Psoas muscle (tissue), 7 donors: ENCODE measurements at regions not wholly inside any gene's neighbourhood (a gene's known extent, or its start where the extent isn't known, plus 50 kb on each side); places are given as distances from the start of the nearest gene placed in this dataset.
A peak's percentile ranks its signal among the peaks of the same experiment; 100 is the strongest.

Experiments
- ATAC-seq, 4 donors: fragments of 200-7000 bp; cut with Tn5 transposase; one replicate each; pipeline ENCODE4 v1.9.1; 2020; ENCODE audit warnings: moderate library complexity in 3 of 4, mild to moderate bottlenecking in 2 of 4
- DNase-seq, 2 donors: peaks; one replicate each; pipeline ENCODE4 v3.0.0-alpha.2; 2020
- H3K27ac ChIP-seq: fragments of 200-600 bp; one replicate; pipeline ENCODE4 v1.8.0; 2022
- H3K27me3 ChIP-seq, 3 donors: fragments of 200-600 bp in 1 of 3; one replicate each; pipeline versions ENCODE4 v1.6.1 to v1.8.0; 2013 to 2022; ENCODE audit warnings: low read length in 2 of 3, mild to moderate bottlenecking in 2 of 3, moderate library complexity in 1 of 3; ENCODE audit not compliant: insufficient read depth in 3 of 3
- H3K36me3 ChIP-seq, 2 donors: fragments of 200-600 bp in 1 of 2; one replicate each; pipeline versions ENCODE4 v1.6.1 to v1.8.0; 2013 to 2022; ENCODE audit warnings: low read depth in 1 of 2, mild to moderate bottlenecking in 1 of 2, moderate library complexity in 1 of 2; ENCODE audit not compliant: insufficient read depth in 1 of 2
- H3K4me1 ChIP-seq: fragments of 200-600 bp; one replicate; pipeline ENCODE4 v1.8.0; 2022
- H3K4me3 ChIP-seq: fragments of 200-600 bp; one replicate; pipeline ENCODE4 v1.8.0; 2022; ENCODE audit warnings: mild to moderate bottlenecking
- H3K9me3 ChIP-seq: fragments of 200-600 bp; one replicate; pipeline ENCODE4 v1.8.0; 2022
- CTCF ChIP-seq: fragments of 200-600 bp; IDR thresholded peaks from one replicate; pipeline ENCODE4 v1.8.0; 2022; ENCODE audit warnings: antibody characterized with exemption
- WGBS, 3 donors: extraction: QIAGEN DNeasy Blood & Tissue Kit; methylation state at CpG; one replicate each; pipeline versions ENCODE4 v1.1.6 to v1.1.7; 2013; 5-methylcytosine and 5-hydroxymethylcytosine counted together
- intact Hi-C, 2 donors: fragments of 100-400 bp; cut with DNase I; formaldehyde crosslinking; loops; one replicate each; pipeline versions ENCODE4 v1.11.0 to v1.14.2; 2022
- donor health status: healthy with polysubstance abuse.
- donor health status: DM: no; HTN: no; CAD: no; lungs with moderate emphysema.
- donor health status: Bipolar disorder and iron deficiency.
- donor health status: healthy.
- donor health status: DM: yes; HTN: yes; CAD: no.
- donor health status: DM: no; HTN: no; CAD: no.
- donor health status: DM: yes; HTN: yes; CAD: no.

- Histone ChIP-seq H3K27me3 (no peaks in the 10 kb centered on the region), H3K27ac (no peak overlapping the region), H3K36me3 (peaks cover 0 to 54% of the 10 kb centered on the region in 2 donors), H3K4me3 (no peak overlapping the region), H3K4me1 (no peaks in the 10 kb centered on the region), H3K9me3 (no peaks in the 10 kb centered on the region)
- no peak for TF ChIP-seq CTCF
- WGBS, 3 donors = 91 to 98% (median 95%) methylated on average over 2 of the region's 2 CpGs
- intact Hi-C loops = no loop called here
- ATAC-seq (no peak), DNase-seq (peak in 1 of 2 donors; percentile 15)
Measured at GRCh38 chr12:124446364-124446763, 121.0 kb downstream of the NCOR2 start.

- Histone ChIP-seq H3K27ac (no peak overlapping the region), H3K4me3 (no peak overlapping the region), H3K36me3 (peaks cover 0 to 54% of the 10 kb centered on the region in 2 donors), H3K9me3 (no peaks in the 10 kb centered on the region), H3K4me1 (no peaks in the 10 kb centered on the region), H3K27me3 (no peaks in the 10 kb centered on the region)
- 86 to 92% (median 89%) methylated on average over 8 of the region's 8 CpGs for WGBS, 3 donors
- no peak for TF ChIP-seq CTCF
- intact Hi-C loops = no loop called here
- no peak for ATAC-seq
- DNase-seq = peak in 1 of 2 donors; percentile 31
Measured at GRCh38 chr12:124445826-124446225, 121.6 kb downstream of the NCOR2 start.

DNA sequence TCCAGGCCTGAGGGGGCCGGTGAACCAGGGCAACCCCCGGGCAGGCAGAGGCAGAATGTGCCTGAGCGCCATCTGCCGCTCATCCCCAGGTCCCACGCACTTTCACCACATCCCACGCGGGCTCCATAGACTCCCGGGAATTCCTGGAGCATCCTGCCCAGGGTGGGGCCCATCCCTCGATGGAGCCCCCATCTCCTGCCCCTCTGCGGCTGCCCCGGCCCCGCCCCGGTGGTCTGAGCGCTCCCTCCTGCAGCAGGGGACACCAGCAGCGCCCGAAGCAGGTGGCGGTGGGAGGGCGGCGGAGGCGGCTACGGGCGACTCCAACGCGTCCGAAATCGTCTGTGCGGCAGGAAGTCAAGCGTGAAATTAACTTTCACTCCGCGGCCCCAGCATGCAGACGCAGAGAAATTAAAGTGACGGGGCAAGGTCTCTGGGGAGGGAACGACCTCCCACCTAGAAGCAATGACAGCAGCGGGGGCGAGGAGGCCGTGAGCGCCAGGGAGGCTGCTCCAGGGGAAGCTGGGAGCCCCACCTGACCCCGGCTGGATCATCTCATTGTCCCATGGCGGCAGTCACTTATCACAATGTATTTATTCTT lies 122.2 kb downstream of the NCOR2 start:
- H3K36me3 ChIP-seq = peaks cover 0 to 54% of the 10 kb centered on the region in 2 donors
- H3K9me3 ChIP-seq = no peaks in the 10 kb centered on the region
- H3K4me1 ChIP-seq = no peaks in the 10 kb centered on the region
- ATAC-seq (no peak), DNase-seq (peak in 1 of 2 donors; percentile 49)
- H3K4me3 ChIP-seq = no peak overlapping the region
- intact Hi-C loops = no loop called here
- TF ChIP-seq CTCF = no peak
- H3K27ac ChIP-seq = no peak overlapping the region
- no peaks in the 10 kb centered on the region for H3K27me3 ChIP-seq
- 71 to 75% (median 75%) methylated on average over 38 to 39 of the region's 39 CpGs for WGBS, 3 donors

DNA sequence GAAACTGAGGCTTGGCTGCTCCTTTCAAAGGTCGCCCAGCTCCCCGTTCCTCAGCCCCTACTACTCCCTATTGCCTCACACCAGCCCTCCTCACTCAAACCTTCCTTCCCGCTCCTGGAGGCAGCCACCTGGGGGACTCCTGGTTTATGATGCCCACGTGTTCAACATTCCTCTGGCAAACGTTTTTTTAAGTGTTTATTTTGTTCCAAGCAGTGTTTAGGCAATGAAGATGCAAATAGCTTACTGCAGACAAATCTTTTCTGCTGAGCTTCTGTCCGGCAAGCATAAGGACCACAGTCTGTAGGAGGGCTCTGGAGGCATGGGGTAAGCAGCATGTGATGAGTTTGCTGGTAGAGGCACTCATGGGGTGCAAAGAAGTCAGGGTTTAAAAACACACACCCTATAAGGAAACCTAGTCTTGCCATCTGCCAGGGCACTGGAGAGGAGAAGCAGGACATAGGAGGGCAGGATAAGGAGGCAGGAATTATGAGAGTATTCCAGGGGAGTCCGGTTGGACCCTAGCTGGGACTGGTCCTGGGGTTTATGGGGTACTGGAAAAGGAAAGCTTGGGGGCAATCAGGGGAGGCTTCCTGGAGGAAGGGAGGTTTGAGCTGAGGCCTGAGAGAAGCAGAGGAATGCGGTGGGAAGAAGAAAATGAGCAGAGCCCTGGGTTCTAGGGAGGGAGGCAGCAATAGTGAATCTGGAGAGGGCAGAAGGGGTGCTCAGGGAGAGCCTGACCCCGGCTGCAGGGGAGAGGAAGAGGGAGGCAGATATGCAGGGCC lies 123.3 kb downstream of the NCOR2 start:
- intact Hi-C loops = no loop called here
- no peak overlapping the region for H3K27ac ChIP-seq
- no peaks in the 10 kb centered on the region for H3K27me3 ChIP-seq
- H3K36me3 ChIP-seq = peaks cover 0 to 50% of the 10 kb centered on the region in 2 donors
- no peaks in the 10 kb centered on the region for H3K4me1 ChIP-seq
- no peak for ATAC-seq
- DNase-seq = no peak
- no peak for TF ChIP-seq CTCF
- H3K4me3 ChIP-seq = no peak overlapping the region
- H3K9me3 ChIP-seq = no peaks in the 10 kb centered on the region
- WGBS, 3 donors = 88 to 90% (median 89%) methylated on average over 9 of the region's 9 CpGs
